ENCODE measurements at regions not wholly inside any gene's neighbourhood (a gene's known extent, or its start where the extent isn't known, plus 50 kb on each side); places are given as distances from the start of the nearest gene placed in this dataset.

- H2BK5ac ChIP-seq (ENCODE audit: low read depth, low read length, poor library complexity, severe bottlenecking) = no peak overlapping the region
- no peak overlapping the region for H4K91ac ChIP-seq (ENCODE audit: insufficient read depth, low read depth, low read length)
- no peak overlapping the region for H2AFZ ChIP-seq (replicated peaks; ENCODE audit: low read length, poor library complexity)
- H3K18ac ChIP-seq (ENCODE audit: low read depth, low read length) = no peak overlapping the region
- CTCF ChIA-PET = no interaction called here
- no peak overlapping the region for H3K56ac ChIP-seq (ENCODE audit: extremely low read depth, insufficient read depth, low read length)
- no peak overlapping the region for H2BK20ac ChIP-seq (ENCODE audit: low read depth, low read length)
- H3K27me3 ChIP-seq (ENCODE audit: control insufficient read depth, insufficient read depth, low read length) = no peaks in the 10 kb centered on the region
- no CpG with 5 or more reads among the region's 1 CpG for WGBS, 2 experiments (ENCODE audit: extremely low coverage in 2 of 2, insufficient read length in 1 of 2)
- POLR2A ChIA-PET (ENCODE audit: unreplicated experiment) = no interaction called here
- H2AK9ac ChIP-seq (replicated peaks; ENCODE audit: low read depth, low read length, poor library complexity) = no peak overlapping the region
- H3K9me3 ChIP-seq (ENCODE audit: control insufficient read depth, insufficient read depth, low read length) = no peaks in the 10 kb centered on the region
- no peaks in the 10 kb centered on the region for H3K36me3 ChIP-seq (ENCODE audit: control insufficient read depth, insufficient read depth, low read length)
- dilution Hi-C loops (cut with HindIII; ENCODE audit: low sequenced_read_pairs, unreplicated experiment) (no loop called here), in situ Hi-C loops (cut with MboI; ENCODE audit: low sequenced_read_pairs) (no loop called here), intact Hi-C loops (cut with micrococcal nuclease) (no loop called here)
- H4K20me1 ChIP-seq (ENCODE audit: insufficient read depth, low read length) = no peaks in the 10 kb centered on the region
- H3K4me3 ChIP-seq (ENCODE audit: insufficient read depth, low read depth, low read length) = no peak overlapping the region
- H3K9me1 ChIP-seq (ENCODE audit: insufficient read depth, low read length) = no peaks in the 10 kb centered on the region
- no peak overlapping the region for H4K5ac ChIP-seq (ENCODE audit: low read depth, low read length)
- H3K4me2 ChIP-seq (ENCODE audit: low read depth, low read length) = no peak overlapping the region
- no peak overlapping the region for H3K23ac ChIP-seq (ENCODE audit: low read depth, low read length)
- no peak for ATAC-seq (ENCODE audit: low read depth)
- no peak overlapping the region for H3K27ac ChIP-seq (ENCODE audit: insufficient read depth, low read length)
- H2AK5ac ChIP-seq (ENCODE audit: low read depth, low read length) = no peak overlapping the region
- no peak for TF ChIP-seq CEBPB (IDR thresholded peaks at IDR 0.05; ENCODE audit: low read depth, low read length)
- TF ChIP-seq CTCF (conservative IDR thresholded peaks at IDR 0.05; ENCODE audit: low read depth, low read length) = no peak
- TF ChIP-seq RCOR1 (IDR thresholded peaks at IDR 0.05; ENCODE audit: insufficient replicate concordance, low read length) = no peak
- no peak for TF ChIP-seq MXI1 (IDR thresholded peaks at IDR 0.05; ENCODE audit: borderline replicate concordance, low read depth, low read length)
- no peak for TF ChIP-seq RFX5 (IDR thresholded peaks at IDR 0.05; ENCODE audit: low read depth, low read length)
- TF ChIP-seq MAFK (IDR thresholded peaks at IDR 0.05; ENCODE audit: low read depth, low read length) = no peak
- TF ChIP-seq ELK1 (IDR thresholded peaks at IDR 0.05; ENCODE audit: borderline replicate concordance, low read depth, low read length) = no peak
- TF ChIP-seq FOS (IDR thresholded peaks at IDR 0.05; ENCODE audit: low read depth, low read length) = no peak
- H3K4ac ChIP-seq (ENCODE audit: low read depth, low read length) = no peak overlapping the region
- H4K8ac ChIP-seq (ENCODE audit: low read depth in 2 of 2, low read length in 2 of 2) = no peak overlapping the region
- H3K79me1 ChIP-seq (ENCODE audit: low read depth in 1 of 2, low read length in 2 of 2) = no peaks in the 10 kb centered on the region
- no peak overlapping the region for H3K9ac ChIP-seq (ENCODE audit: low read depth, low read length)
- H3K4me1 ChIP-seq (ENCODE audit: control insufficient read depth, insufficient read depth, low read length) = no peaks in the 10 kb centered on the region
- DNase-seq = no peak
- no peak overlapping the region for H2BK15ac ChIP-seq (ENCODE audit: low read depth, low read length)
- H2BK120ac ChIP-seq (ENCODE audit: low read depth, low read length) = no peak overlapping the region
- H3K14ac ChIP-seq (replicated peaks; ENCODE audit: low read depth, low read length) = no peak overlapping the region
- BruUV-seq (replicated peaks) = no TSS peak
Observed at GRCh38 chr13:91228940-91229339, 118.5 kb upstream of the MIR17HG start.

Measured in IMR-90 (cell line).